ENCODE measurements at regions not wholly inside any gene's neighbourhood (a gene's known extent, or its start where the extent isn't known, plus 50 kb on each side); places are given as distances from the start of the nearest gene placed in this dataset.

GRCh38 chr18:38664929-38665328 lies 1099.3 kb upstream of the CELF4 start:
- 100% methylated on average over 1 of the region's 1 CpG; no CpG with 5 or more reads in 1 of the 2 experiments for WGBS, 2 experiments (ENCODE audit: extremely low coverage in 1 of 2, insufficient coverage in 1 of 2, insufficient read length in 1 of 2, insufficient replicate concordance in 2 of 2, low coverage in 1 of 2, low lambda C conversion rate in 2 of 2, missing lambda C conversion rate in 1 of 2)
- Histone ChIP-seq H2BK5ac (ENCODE audit: low read depth, low read length) (no peak overlapping the region), H3K4me3 (ENCODE audit: extremely low read depth in 1 of 4, insufficient read depth in 2 of 4, low read depth in 3 of 4, low read length in 4 of 4) (no peak overlapping the region)
- no peak for TF ChIP-seq CHD2 (IDR thresholded peaks at IDR 0.05; ENCODE audit: low read length)
- TF ChIP-seq, protein P1, sequence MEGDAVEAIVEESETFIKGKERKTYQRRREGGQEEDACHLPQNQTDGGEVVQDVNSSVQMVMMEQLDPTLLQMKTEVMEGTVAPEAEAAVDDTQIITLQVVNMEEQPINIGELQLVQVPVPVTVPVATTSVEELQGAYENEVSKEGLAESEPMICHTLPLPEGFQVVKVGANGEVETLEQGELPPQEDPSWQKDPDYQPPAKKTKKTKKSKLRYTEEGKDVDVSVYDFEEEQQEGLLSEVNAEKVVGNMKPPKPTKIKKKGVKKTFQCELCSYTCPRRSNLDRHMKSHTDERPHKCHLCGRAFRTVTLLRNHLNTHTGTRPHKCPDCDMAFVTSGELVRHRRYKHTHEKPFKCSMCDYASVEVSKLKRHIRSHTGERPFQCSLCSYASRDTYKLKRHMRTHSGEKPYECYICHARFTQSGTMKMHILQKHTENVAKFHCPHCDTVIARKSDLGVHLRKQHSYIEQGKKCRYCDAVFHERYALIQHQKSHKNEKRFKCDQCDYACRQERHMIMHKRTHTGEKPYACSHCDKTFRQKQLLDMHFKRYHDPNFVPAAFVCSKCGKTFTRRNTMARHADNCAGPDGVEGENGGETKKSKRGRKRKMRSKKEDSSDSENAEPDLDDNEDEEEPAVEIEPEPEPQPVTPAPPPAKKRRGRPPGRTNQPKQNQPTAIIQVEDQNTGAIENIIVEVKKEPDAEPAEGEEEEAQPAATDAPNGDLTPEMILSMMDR (IDR thresholded peaks at IDR 0.05; ENCODE audit: control extremely low read depth in 1 of 3, insufficient read depth in 1 of 3, low read depth in 1 of 3, low read length in 3 of 3) = no peak
- no peak for TF ChIP-seq USF2 (IDR thresholded peaks at IDR 0.05; ENCODE audit: low read length)

More at GRCh38 chr18:38664929-38665328, 1099.3 kb upstream of the CELF4 start:
- H4K8ac ChIP-seq (ENCODE audit: extremely low read depth, insufficient read depth, low read length) = no peak overlapping the region
- ChIA-PET CTCF (ENCODE audit: partially characterized antibody) (interaction anchor here (1.0 kb wide), 1 partner anchor 13 kb away, joined by 4 read pairs; no protein-coding TSS in a partner anchor), POLR2A (ENCODE audit: partially characterized antibody) (no interaction called here)
- H2BK12ac ChIP-seq (ENCODE audit: low read depth, low read length) = no peak overlapping the region
- no peak overlapping the region for H3K4me2 ChIP-seq (ENCODE audit: insufficient read depth in 1 of 2, low read depth in 2 of 2, low read length in 2 of 2)
- H3K14ac ChIP-seq (ENCODE audit: insufficient read length) = no peak overlapping the region
- H3K36me3 ChIP-seq (ENCODE audit: control insufficient read depth in 2 of 4, insufficient read depth in 4 of 4, low read length in 3 of 4) = no peaks in the 10 kb centered on the region
- DNase-seq (ENCODE audit: low read depth in 1 of 2, low spot score in 2 of 2) = no peak
- no peak overlapping the region for H3K27ac ChIP-seq (ENCODE audit: low read depth, low read length)
- no peak overlapping the region for H2BK120ac ChIP-seq (replicated peaks; ENCODE audit: low read depth, low read length)
- H3K23ac ChIP-seq (ENCODE audit: insufficient read length) = no peak overlapping the region
- no peaks in the 10 kb centered on the region for H3K79me2 ChIP-seq (ENCODE audit: control insufficient read depth in 1 of 2, insufficient read depth in 2 of 2, low read length in 2 of 2)
- H3K56ac ChIP-seq (replicated peaks; ENCODE audit: insufficient read length, low read depth, low read length) = no peak overlapping the region
- H4K91ac ChIP-seq (replicated peaks; ENCODE audit: insufficient read length, low read length) = no peak overlapping the region
- no peak overlapping the region for H3K18ac ChIP-seq (ENCODE audit: extremely low read depth, low read length)
- no peaks in the 10 kb centered on the region for H3K9me3 ChIP-seq (ENCODE audit: insufficient read depth in 2 of 2, low read depth in 1 of 2, low read length in 1 of 2)
- no peak overlapping the region for H2AFZ ChIP-seq (ENCODE audit: low read length)
- H3K27me3 ChIP-seq (replicated peaks in 1 of 4; ENCODE audit: control insufficient read depth in 3 of 4, extremely low read depth in 1 of 4, insufficient read depth in 3 of 4, low read length in 3 of 4) = no peaks in the 10 kb centered on the region
- no peak for FAIRE-seq
- H4K20me1 ChIP-seq (replicated peaks in 1 of 2; ENCODE audit: control insufficient read depth in 1 of 2, insufficient read depth in 2 of 2, low read length in 2 of 2) = no peaks in the 10 kb centered on the region
- no peak overlapping the region for H2BK20ac ChIP-seq (ENCODE audit: low read length)
- no peaks in the 10 kb centered on the region for H3K4me1 ChIP-seq (replicated peaks in 1 of 4; ENCODE audit: control insufficient read depth in 3 of 4, insufficient read depth in 4 of 4, low read length in 3 of 4)
- H2AK5ac ChIP-seq (ENCODE audit: low read depth, low read length) = no peak overlapping the region
- H3K4ac ChIP-seq (replicated peaks; ENCODE audit: insufficient read length, low read depth, low read length) = no peak overlapping the region
- H3K79me1 ChIP-seq (ENCODE audit: low read depth, low read length) = no peaks in the 10 kb centered on the region
- no peak overlapping the region for H4K5ac ChIP-seq (ENCODE audit: insufficient read length, low read depth, low read length)
- H3K23me2 ChIP-seq (ENCODE audit: low read depth, low read length) = no peaks in the 10 kb centered on the region
- H2BK15ac ChIP-seq (ENCODE audit: low read length) = no peak overlapping the region
- no peak overlapping the region for H3K9ac ChIP-seq (replicated peaks in 1 of 4; ENCODE audit: extremely low read depth in 1 of 4, low read depth in 3 of 4, low read length in 3 of 4)

Measured in H1 (cell line).